DOHH2 (cell line): ENCODE measurements at regions not wholly inside any gene's neighbourhood (a gene's known extent, or its start where the extent isn't known, plus 50 kb on each side); places are given as distances from the start of the nearest gene placed in this dataset.

Source experiments
- EZH2phosphoT487 ChIP-seq: fragments of 200-600 bp; sonication (generic); IDR thresholded peaks from 2 replicates; pipeline ENCODE4 v1.6.1; 2017; ENCODE audit warnings: borderline replicate concordance, mild to moderate bottlenecking, antibody characterized with exemption, low read length, moderate library complexity, mixed read lengths
- TF ChIP-seq, protein P1 (sequence below): fragments of 200-600 bp; sonication (generic); IDR thresholded peaks from one replicate; pipeline ENCODE4 v1.5.1; 2014; ENCODE audit warnings: antibody characterized with exemption, mild to moderate bottlenecking, low read depth, low read length; ENCODE audit not compliant: poor library complexity, severe bottlenecking

GRCh38 chr4:32625687-32626337 is 1905.6 kb downstream of the PCDH7 start:
- TF ChIP-seq, protein P1, sequence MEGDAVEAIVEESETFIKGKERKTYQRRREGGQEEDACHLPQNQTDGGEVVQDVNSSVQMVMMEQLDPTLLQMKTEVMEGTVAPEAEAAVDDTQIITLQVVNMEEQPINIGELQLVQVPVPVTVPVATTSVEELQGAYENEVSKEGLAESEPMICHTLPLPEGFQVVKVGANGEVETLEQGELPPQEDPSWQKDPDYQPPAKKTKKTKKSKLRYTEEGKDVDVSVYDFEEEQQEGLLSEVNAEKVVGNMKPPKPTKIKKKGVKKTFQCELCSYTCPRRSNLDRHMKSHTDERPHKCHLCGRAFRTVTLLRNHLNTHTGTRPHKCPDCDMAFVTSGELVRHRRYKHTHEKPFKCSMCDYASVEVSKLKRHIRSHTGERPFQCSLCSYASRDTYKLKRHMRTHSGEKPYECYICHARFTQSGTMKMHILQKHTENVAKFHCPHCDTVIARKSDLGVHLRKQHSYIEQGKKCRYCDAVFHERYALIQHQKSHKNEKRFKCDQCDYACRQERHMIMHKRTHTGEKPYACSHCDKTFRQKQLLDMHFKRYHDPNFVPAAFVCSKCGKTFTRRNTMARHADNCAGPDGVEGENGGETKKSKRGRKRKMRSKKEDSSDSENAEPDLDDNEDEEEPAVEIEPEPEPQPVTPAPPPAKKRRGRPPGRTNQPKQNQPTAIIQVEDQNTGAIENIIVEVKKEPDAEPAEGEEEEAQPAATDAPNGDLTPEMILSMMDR, result no peak
- no peak for TF ChIP-seq EZH2phosphoT487
